ENCODE measurements at regions not wholly inside any gene's neighbourhood (a gene's known extent, or its start where the extent isn't known, plus 50 kb on each side); places are given as distances from the start of the nearest gene placed in this dataset.

- POLR2A ChIA-PET = no interaction called here
- no peak for TF ChIP-seq CTCF (IDR thresholded peaks at IDR 0.05; ENCODE audit: insufficient read depth, low read length, missing control alignments)
- DNase-seq (ENCODE audit: low read depth, low spot score) = no peak
- no peak overlapping the region for H3K4me3 ChIP-seq (ENCODE audit: low read depth, low read length)
- CTCF ChIA-PET = interaction anchor here (0.9 to 4.2 kb wide), 9 partner anchors 9 to 408 kb away, joined by 3 to 15 read pairs (median 5); no protein-coding TSS in a partner anchor
Observed at GRCh38 chr18:27780061-27780745, 396.7 kb downstream of the CDH2 start.

GRCh38 chr18:27778925-27779324 lies 398.0 kb downstream of the CDH2 start:
- POLR2A ChIA-PET = no interaction called here
- CTCF ChIA-PET = interaction anchor here (1.2 to 4.2 kb wide), 8 partner anchors 10 to 409 kb away, joined by 3 to 15 read pairs (median 6); no protein-coding TSS in a partner anchor
- DNase-seq (ENCODE audit: low read depth, low spot score) = no peak
- no peak overlapping the region for H3K4me3 ChIP-seq (ENCODE audit: low read depth, low read length)
- no peak for TF ChIP-seq CTCF (IDR thresholded peaks at IDR 0.05; ENCODE audit: insufficient read depth, low read length, missing control alignments)

- peak; percentile 48 for TF ChIP-seq CTCF (IDR thresholded peaks at IDR 0.05; ENCODE audit: insufficient read depth, low read length, missing control alignments)
- no peak overlapping the region for H3K4me3 ChIP-seq (ENCODE audit: low read depth, low read length)
- DNase-seq (ENCODE audit: low read depth, low spot score) = no peak
- POLR2A ChIA-PET = no interaction called here
- CTCF ChIA-PET = interaction anchor here (1.2 to 4.2 kb wide), 6 partner anchors 10 to 405 kb away, joined by 3 to 15 read pairs (median 8); no protein-coding TSS in a partner anchor
Observed at GRCh38 chr18:27778441-27778840, 398.5 kb downstream of the CDH2 start.

- no peak for DNase-seq (ENCODE audit: low read depth, low spot score)
- CTCF ChIA-PET = no interaction called here
- TF ChIP-seq CTCF (IDR thresholded peaks at IDR 0.05; ENCODE audit: insufficient read depth, low read length, missing control alignments) = no peak
- POLR2A ChIA-PET = no interaction called here
- no peak overlapping the region for H3K4me3 ChIP-seq (ENCODE audit: low read depth, low read length)
Observed at GRCh38 chr18:27772081-27772480, 404.8 kb downstream of the CDH2 start.

GRCh38 chr18:27771571-27771970 lies 405.4 kb downstream of the CDH2 start:
- TF ChIP-seq CTCF (IDR thresholded peaks at IDR 0.05; ENCODE audit: insufficient read depth, low read length, missing control alignments) = no peak
- ChIA-PET POLR2A (no interaction called here), CTCF (interaction anchor here (0.7 kb wide), 1 partner anchor 18 kb away, joined by 4 read pairs; no protein-coding TSS in a partner anchor)
- DNase-seq (ENCODE audit: low read depth, low spot score) = no peak
- no peak overlapping the region for H3K4me3 ChIP-seq (ENCODE audit: low read depth, low read length)

GRCh38 chr18:27769152-27769551 lies 407.8 kb downstream of the CDH2 start:
- DNase-seq (ENCODE audit: low read depth, low spot score) = no peak
- POLR2A ChIA-PET = no interaction called here
- TF ChIP-seq CTCF (IDR thresholded peaks at IDR 0.05; ENCODE audit: insufficient read depth, low read length, missing control alignments) = no peak
- CTCF ChIA-PET = interaction anchor here (2.0 kb wide), 1 partner anchor 165 kb away, joined by 9 read pairs; no protein-coding TSS in a partner anchor
- no peak overlapping the region for H3K4me3 ChIP-seq (ENCODE audit: low read depth, low read length)

Data from AG04449 (cell line).